NCI-H82 treated with DMSO at 0.1 percent for 48 hours (cell line): ENCODE measurements at regions not wholly inside any gene's neighbourhood (a gene's known extent, or its start where the extent isn't known, plus 50 kb on each side); places are given as distances from the start of the nearest gene placed in this dataset.

Source experiments
- DNase-seq: peaks from one replicate; lab custom pipeline; 2025; ENCODE audit not compliant: unreplicated experiment; lab: John Stamatoyannopoulos, UW

DNA sequence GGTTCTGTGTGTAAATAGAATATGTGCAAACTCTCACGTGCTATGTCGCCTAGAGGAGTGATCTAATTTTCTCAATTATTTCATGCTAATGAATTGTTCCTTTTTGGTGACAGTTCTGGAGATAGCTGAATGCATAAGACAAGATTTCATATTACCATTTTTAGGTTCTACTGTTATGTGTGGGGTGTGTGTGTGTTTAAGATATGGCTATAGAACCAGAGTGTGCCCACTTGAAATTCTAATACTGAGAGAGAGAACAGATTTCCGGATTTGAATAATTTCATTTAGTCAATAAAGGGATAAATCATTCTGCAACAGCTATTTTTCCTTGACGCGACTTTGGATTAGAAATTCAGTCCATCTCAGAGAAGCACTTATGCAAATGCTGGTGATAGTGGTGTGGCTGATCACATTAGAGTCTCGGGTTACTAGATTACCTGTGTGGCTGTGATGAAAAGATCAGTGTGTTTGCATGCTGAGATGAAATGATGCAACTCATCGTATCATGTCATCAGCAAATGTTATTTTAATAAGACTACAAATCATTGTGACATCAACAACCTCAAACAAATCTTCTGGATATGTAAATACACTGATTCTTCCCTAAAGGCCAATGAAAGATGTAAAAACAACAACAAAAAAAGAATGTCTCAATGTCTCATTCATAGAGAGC, 415.9 kb downstream of the EPHA4 start:
- DNase-seq, result peak; percentile 96

DNA sequence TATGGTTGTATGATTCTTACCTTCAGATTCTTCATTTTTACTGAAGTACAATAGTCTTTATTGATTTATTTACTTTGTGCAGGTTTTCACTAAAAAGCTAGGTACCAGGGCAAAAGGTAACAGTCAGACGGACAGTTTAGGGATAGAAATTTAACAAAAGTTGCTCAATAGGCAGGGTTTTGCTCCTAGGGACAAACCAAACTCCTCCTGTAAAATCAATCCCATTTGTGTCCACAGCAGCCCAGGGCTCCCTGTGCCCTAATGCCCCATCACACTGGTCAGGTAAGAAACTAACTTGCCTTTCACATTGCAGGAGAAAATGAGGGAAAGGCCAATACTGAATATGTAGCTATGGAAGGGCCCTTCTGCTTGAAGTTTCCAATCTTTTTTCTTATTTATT, 410.9 kb downstream of the EPHA4 start:
- no peak for DNase-seq

DNA sequence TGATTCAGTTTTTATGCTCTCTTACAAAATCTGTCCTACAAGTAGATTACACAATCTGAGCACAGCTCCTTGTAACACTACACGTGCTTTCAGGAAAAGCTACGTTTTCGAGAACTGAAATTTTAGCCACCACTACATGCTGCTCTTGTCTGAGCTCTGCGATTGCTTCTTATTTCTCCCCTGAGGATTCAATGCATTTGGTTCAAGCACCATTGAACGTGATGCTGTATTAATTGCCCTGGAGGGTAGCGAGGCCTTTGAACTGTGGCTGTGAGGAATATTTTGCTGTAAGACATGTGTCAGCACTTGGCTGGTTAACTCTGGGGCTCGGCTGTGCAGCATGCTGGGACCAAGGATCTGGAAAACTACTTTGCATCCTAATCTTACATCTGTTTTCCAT, 405.8 kb downstream of the EPHA4 start:
- DNase-seq, result no peak

DNA sequence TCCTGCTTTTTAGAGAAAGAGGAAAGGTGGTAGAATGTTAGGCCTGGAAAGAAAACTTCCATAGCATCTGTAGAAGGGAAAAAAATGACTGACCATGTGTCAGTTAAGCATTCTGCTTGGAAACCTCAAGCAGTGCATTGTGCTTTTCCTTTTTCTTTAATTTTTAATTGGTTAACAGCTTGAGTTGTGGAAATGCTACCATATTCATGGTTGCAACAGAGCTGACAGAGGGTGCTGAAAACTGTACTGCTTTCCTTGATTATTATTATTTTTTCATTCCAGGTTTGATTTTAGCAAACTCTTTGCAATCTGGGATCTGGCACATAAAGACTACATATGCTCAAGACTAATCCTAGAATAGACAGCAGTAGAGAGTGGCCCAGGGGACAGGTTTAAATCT, 404.5 kb downstream of the EPHA4 start:
- DNase-seq, result peak; percentile 12

DNA sequence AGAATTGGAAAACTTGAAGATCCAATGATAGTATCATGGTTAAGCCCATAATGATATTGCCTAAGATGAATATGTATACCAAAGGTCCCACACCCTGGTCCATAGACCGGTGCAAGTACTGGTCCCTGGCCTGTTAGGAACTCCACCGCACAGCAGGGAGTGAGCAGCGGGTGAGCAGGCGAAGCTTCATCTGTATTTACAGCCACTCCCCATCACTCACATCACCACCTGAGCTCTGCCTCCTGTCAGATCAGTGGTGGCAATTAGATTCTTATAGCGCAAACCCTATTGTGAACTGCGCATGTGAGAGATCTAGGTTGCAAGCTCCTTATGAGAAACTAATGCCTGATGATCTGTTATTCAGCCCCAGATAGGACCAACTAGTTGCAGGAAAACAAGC, 402.4 kb downstream of the EPHA4 start:
- no peak for DNase-seq

DNA sequence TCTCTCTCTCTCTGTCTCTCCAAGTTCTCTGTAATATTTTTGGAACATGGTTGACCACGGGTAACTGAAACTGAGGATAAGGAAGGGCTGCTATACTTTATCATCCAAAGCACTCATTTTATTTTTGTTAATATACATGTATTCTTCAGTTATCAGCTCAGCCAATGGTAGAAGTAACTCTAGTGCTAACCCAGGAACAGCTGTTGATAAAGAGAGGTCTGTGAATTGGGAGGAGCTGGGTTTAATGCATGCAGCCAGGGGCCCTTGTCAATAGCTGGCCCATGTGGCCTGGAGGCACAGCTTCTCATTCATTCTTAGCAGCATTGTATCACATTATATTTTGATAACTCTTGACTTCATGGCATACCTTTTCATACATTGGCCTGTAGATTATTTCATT, 401.6 kb downstream of the EPHA4 start:
- DNase-seq, result no peak

DNA sequence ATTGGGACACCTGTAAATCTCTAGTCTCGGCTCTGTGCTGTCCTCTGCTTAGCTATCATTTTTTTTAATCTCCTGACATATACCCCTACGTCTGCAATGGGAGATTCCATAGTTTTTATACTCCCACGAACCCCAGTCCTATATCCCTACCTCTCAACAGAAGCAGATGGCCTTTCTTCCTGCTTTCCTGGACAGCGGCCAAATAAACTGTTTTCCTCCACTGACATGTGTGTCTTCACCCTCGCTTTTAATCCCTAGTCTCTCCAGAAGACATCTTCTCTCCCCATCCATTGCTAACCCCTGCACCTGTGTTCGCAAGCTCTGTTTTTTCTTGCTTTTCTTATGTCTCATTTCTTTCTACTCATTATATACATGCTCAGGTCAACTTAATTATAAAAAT, 395.4 kb downstream of the EPHA4 start:
- DNase-seq, result peak; percentile 98

DNA sequence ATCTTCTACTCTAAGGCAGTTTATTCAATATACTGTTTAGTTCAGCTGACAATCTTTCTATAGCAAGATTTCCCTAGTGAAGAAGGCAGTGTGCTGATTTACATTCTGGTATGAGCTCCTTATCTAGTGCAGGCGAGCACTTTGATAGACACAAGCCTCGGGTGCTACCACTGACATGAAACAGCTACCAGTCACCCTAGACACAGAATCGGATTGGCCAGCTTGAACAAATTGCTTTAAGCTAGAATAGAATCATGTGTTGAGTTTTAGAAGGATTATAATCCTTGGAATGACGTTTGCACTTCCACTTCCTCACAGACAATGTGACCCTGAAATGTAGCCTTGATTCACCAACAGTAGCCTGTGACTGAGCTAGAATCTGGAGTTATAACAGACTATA, 394.0 kb downstream of the EPHA4 start:
- no peak for DNase-seq

DNA sequence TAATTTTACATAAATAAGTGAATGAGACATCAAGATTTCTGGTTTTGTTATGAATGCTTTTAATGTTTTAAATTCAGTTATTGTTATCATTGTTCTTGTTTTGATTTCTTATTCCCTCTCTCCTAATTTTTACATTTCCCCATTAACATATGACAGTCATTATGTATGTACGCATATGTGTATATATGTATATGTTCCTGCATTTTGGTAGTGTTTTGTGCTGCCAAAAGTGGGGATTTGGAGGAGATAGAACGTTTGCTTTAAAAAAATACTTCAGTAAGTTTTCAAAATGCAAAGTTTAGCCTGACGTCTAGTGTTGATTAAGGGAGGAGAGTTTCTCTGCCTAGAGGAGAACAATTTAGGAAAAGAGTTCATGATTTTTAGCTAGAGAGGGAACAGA, 385.2 kb downstream of the EPHA4 start:
- no peak for DNase-seq

DNA sequence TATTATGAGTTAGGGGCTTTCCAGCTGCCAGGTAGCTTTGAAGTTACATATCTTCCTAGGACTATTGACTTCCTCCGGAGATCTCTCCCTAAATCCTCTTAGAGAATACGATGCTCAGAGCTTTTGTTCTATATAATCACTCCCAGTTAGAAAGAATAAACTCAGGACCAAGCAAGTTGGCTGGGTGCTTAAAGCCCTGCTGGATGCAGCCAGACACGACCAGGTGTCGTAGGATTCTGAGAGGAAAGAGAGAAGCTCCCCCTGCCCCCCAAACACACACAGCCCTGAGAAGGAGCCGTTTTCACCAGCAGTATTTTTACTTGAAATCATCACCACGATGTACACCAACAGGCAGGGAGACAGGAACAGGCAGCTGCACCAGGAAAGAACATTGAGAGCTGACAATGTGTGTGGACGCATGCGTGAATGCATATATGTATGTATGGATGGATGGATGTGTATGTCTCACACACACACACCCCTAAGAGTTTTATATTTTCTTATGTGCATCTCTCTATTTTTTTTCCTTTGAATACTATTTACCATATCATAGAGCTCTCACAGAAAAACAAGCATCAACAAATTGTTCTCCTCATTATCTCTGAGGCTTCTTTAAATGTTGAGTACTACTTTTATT, 382.6 kb downstream of the EPHA4 start:
- peak; percentile 19 for DNase-seq

DNA sequence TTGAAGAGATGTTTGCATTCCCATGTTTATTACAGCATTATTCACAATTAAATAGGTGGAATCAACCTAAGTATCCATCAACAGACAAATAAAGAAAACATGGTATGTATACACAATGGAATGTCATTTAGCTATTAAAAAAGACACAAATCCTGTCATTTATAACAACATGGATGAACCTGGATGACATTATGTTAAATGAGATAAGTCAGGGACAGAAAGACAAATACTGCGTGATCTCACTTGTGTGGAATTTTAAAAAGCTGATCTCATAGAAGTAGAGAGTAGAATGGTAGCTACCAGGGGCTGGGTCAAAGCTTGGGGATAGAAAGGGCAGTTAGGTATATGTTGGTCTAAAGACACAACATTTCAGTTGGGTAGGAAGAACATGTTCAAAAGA, 376.3 kb downstream of the EPHA4 start:
- DNase-seq, result no peak

DNA sequence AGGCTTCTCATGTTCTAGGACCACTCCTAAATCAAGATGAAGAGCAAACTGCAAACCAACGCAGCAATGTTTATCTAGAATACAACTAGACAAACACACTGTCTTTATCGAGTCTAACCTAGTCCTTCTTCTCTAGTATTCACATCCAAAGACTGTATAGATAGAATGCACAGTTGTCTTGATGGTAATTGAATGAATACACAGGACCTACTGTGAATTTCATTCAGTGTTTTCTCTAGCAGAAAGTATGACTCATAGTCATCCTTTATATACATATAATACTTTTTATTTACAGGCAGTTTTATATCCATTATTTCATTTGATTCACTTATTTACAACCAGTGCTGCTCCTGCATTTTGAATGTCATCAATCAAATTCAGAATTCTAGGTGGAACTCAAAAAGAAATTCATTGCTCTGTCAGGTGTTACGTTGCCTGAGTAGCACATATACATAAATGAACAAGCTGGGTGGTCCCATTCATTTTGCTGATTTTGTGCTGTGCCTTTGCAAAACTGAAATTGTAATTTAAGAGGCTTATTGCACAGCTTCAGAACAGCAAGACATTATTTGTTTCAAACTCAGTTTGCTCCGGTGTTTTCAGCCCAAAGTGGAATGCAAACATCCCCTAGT, 374.8 kb downstream of the EPHA4 start:
- DNase-seq, result no peak

DNA sequence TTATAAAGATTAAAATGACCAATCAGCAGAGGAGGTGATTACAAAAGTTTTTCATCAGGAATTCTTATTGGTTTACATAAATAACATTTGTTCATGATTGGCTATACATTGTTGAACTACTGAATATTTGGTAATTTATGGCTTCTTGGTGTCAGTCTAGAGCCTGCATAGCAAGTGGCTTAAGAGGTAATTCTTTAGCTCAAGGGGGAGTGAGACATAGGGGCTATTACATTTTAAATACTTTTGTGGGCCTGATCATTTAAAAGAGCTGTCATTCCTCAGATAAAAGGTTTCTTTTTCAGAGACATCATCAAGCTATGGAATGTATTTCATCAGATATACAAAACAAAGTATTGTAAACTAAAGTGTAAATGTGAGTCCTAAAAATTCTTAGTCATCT, 373.8 kb downstream of the EPHA4 start:
- DNase-seq, result no peak

DNA sequence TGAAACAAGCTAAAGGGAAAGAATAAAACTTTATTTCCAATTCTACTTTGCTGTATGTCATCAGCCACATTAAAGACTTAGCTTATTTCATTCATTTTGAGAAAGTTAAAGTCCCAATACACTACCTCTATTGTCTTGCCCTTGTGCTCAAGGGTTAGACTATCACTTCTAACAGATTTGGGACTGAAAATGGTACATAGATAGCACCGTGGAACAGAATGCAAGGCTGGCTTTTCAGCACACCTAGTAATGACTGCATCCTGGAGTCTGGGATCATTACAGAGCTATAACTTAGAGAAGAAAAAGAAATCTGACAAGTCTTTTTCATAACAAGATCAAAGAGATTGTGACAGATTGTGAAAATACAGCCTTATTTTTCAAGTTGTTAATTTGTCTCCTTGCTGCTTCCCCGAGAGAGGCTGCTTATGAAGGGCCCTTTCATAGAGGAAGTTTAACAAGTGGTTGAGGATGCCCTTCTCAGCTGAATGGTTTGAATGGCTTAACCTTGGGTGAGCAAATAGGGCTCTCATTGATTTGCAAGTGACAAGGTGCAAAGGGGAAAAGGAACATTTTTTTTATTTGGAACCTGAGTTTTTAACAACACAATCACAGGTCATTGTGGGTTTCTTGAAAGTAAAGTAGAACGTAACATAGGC, 371.8 kb downstream of the EPHA4 start:
- DNase-seq, result no peak

DNA sequence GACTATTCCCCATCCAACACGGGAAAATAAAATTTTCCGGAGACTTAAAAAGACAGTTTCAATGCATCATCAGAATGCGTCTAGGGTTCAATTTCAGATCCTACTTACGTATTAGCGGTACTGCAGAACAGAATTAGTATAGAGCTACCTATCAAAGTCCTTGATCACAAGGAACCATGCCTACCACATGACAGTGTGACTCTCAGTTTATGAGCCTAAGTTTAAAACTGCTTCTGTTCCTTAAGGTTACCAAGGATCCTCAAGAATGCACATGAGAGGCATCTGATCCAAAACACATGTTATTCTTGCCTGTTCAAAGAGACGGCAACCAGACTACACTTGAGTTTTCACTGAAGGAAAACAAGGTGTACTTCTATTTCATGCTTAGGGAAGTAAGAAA, 369.7 kb downstream of the EPHA4 start:
- DNase-seq, result no peak

DNA sequence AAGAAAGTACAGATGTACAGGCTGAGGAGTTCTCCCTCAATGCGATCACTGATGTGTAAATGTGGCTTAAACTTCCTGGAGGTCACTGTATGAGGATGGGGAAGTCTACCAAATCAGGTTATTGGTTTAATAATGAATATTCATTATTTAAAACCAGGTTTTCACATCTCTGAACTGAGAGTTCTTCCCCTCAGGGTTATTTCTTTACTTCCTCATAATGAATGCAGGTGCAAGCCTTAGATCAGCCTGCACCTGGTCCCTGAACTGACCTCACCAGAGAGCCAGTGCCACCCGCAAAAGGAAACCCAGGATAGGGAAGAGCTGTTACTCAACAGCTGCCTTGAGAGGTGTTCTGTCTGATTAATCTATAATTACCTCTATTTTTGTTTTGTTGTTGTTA, 369.0 kb downstream of the EPHA4 start:
- DNase-seq, result no peak

DNA sequence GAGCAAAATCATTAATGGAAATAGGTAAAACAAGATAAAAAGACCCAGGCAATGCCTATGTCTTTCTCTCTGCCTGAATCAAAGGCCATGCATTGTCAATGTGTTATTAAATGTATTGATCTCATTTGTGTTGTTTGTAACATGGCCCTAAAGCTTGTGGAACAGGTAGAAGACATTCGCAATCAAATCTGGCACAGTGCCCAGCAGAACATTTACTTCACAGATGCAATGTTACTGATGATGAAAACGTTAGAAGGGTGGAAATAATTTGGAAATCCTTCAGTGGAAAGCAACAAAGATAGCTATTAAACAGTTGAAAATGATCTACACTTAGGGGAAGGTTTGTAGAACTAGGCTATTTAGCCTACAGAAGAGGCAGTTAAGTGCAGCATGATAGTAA, 368.2 kb downstream of the EPHA4 start:
- DNase-seq, result no peak

DNA sequence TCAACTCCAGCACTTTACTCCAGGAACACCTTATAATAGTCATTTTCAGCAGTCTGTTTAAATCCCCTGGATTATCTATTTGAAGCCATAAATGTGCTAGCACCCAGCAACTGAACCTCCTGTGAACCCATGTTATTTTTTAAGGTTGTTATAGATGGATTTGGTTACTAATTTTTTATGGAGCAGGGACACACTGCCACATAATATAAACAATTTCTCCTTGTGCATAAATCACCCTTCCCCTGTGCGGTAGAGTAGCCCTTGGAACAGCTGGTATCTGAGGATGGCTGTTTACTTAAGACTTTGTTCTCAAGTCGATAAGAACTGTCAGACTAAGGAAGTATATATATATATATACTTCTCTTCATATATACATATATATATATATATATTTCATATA, 367.4 kb downstream of the EPHA4 start:
- peak; percentile 76 for DNase-seq

DNA sequence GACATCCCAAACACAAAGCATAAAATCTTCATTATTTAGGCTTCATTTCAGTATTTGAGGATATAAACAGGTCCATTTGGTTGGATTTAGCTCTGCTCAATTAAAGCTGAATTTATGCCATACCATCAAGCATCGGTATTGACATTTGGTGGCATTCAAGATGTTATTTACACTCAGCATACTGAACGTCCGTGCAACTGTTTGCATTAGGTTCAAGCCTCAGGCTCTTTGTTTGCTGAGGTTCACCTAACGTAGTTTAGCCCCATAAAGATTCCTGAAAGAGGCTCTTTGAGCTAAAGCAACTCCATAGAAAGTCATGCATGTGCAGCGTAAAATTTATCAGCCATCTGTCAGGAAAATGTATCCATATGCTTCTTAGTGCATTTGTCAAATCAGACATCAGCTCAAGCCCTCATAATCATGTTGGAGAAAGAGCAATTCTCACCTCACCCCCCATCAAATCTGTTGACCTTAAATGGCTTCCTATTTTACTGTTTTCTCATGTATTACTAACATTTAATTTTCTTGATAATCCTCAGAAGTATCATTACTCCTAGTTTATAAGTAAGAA, 366.9 kb downstream of the EPHA4 start:
- peak; percentile 59 for DNase-seq

DNA sequence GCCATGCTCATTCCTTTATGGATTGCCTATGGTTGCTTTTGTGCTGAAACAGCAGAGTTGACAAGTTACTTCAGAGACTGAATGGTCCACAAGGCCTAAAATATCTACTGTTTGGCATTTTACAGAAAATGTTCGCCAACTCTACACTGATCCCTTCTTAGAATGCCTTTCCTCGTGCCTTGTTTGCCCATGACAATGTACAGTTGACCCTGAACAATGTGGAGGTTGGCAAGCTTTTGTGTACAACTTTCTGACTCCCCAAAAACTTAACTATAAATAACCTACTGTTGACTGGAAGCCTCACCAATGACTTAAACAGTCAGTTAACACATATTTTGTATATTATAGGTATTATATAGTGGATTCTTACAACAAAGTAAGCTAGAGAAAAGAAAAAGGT, 361.4 kb downstream of the EPHA4 start:
- no peak for DNase-seq

DNA sequence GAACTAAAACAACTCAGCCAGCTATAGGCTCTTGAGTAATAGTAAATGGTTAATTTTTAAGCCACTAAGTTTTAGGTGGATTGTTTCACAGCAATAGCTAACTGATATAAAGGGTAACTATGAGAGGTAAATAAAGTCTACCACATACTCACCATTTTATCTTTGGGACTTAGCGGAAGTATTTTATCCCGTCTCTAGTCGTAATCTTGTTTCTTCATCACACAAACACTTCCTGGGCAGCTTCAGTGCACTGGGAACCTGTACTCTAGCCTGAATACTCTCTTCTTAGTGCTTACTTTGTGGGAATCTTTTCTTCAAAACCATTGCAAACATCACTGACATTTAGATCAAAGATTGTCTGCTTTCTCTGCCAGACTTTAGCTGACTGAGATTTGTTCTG, 360.5 kb downstream of the EPHA4 start:
- DNase-seq, result no peak

DNA sequence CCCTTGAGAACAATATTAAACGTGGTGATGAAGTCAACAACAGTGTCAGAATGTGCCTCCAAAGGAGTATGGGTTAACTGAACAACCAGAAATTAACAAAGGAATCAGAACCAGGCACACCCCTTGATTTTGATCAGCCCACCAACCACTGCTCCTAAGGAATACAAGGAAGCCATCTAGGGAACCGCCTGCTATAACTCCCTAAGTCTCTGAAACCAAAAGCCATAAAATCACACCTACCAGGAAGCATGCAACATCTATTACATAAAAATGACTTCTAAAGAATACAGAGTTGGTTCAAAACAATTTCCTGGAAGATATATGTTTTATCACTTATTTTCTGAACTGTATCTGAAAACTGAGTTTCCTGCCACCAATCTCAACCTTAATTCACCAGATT, 360.0 kb downstream of the EPHA4 start:
- DNase-seq, result no peak
